HCT116 (cell line): ENCODE measurements at regions not wholly inside any gene's neighbourhood (a gene's known extent, or its start where the extent isn't known, plus 50 kb on each side); places are given as distances from the start of the nearest gene placed in this dataset.

Source experiments
- ATAC-seq: fragments of 200-7000 bp; cut with Tn5 transposase; 2 replicates; pipeline ENCODE4 v1.9.1; 2020; ENCODE audit warnings: mild to moderate bottlenecking, moderate library complexity
- BruUV-seq: library from RNA; stranded (reverse); fragments of 400-500 nt; replicated peaks from 2 replicates; lab custom pipeline; 2021; lab: Mats Ljungman, UMichigan
- CTCF ChIA-PET: fragments of 300-600 bp; sonication (Branson Sonifier 250); formaldehyde crosslinking; loops from one replicate; lab custom pipeline; 2021; ENCODE audit warnings: antibody characterized with exemption; lab: Charles Lee
- POLR2A ChIA-PET: fragments of 300-600, 350-600 bp; sonication (Branson Sonifier 250); formaldehyde crosslinking; loops from one replicate; lab custom pipeline; 2021; ENCODE audit warnings: antibody characterized with exemption; lab: Charles Lee
- RAD21 ChIA-PET, 2 experiments: fragments of 300-600 bp; sonication (Branson Sonifier 250); formaldehyde crosslinking; loops; one replicate each; lab custom pipeline; 2023; ENCODE audit warnings: low total read pairs in 2 of 2; ENCODE audit not compliant: uncharacterized antibody in 2 of 2, unreplicated experiment in 2 of 2, low non-redundant PET in 1 of 2; lab: Charles Lee
- DNase-seq: peaks from one replicate; pipeline ENCODE4 v3.0.0-alpha.2; 2010; ENCODE audit warnings: low read depth, low spot score
- H2AFZ ChIP-seq: fragments of 200-600 bp; shearing (Covaris generic), sonication (generic); 2 replicates; pipeline ENCODE4 v1.6.1; 2017; ENCODE audit warnings: low read depth, mixed run types, mixed read lengths, antibody characterized with exemption, low read length; ENCODE audit not compliant: poor library complexity, severe bottlenecking
- H3K27ac ChIP-seq: 2 replicates; pipeline ENCODE4 v1.5.1; 2012; ENCODE audit warnings: low read depth, low read length
- H3K27me3 ChIP-seq: fragments of 200-600 bp; sonication (generic); 2 replicates; pipeline ENCODE4 v1.6.1; 2016; ENCODE audit warnings: mixed run types, low read length, mixed read lengths; ENCODE audit not compliant: insufficient read depth
- H3K36me3 ChIP-seq, 2 experiments: fragments of 200-500 bp in 1 of 2; fragments of 200-600 bp in 1 of 2; sonication (Bioruptor generic) in 1 of 2; sonication (generic) in 1 of 2; 2 replicates each; pipeline versions ENCODE4 v1.5.1 to v1.6.1; 2014 to 2016; ENCODE audit warnings: low read length in 2 of 2, inconsistent platforms in 1 of 2, mixed read lengths in 1 of 2, mixed run types in 1 of 2; ENCODE audit not compliant: insufficient read depth in 2 of 2, control insufficient read depth in 1 of 2
- H3K4me1 ChIP-seq, 2 experiments: fragments of 200-600 bp in 1 of 2; sonication (generic) in 1 of 2; 2 replicates each; pipeline versions ENCODE4 v1.5.1 to v1.6.1; 2012 to 2017; ENCODE audit warnings: low read length in 2 of 2, inconsistent platforms in 1 of 2, mild to moderate bottlenecking in 1 of 2, mixed read lengths in 1 of 2, mixed run types in 1 of 2, moderate library complexity in 1 of 2; ENCODE audit not compliant: insufficient read depth in 2 of 2, control insufficient read depth in 1 of 2
- H3K4me2 ChIP-seq: fragments of 200-600 bp; sonication (generic); 2 replicates; pipeline ENCODE4 v1.6.1; 2017; ENCODE audit warnings: mixed run types, low read length, mixed read lengths
- H3K4me3 ChIP-seq, 2 experiments: fragments of 200-600 bp in 1 of 2; sonication (generic) in 1 of 2; replicated peaks in 1 of 2; 2 replicates each; pipeline ENCODE4 v1.5.1; 2011 to 2016; ENCODE audit warnings: low read length in 2 of 2, control low read depth in 1 of 2, low read depth in 1 of 2, mild to moderate bottlenecking in 1 of 2, mixed read lengths in 1 of 2, mixed run types in 1 of 2
- H3K79me2 ChIP-seq: fragments of 200-600 bp; sonication (generic); 2 replicates; pipeline ENCODE4 v1.6.1; 2017; ENCODE audit warnings: mild to moderate bottlenecking, mixed run types, low read length, moderate library complexity, mixed read lengths; ENCODE audit not compliant: insufficient read depth
- H3K9ac ChIP-seq: fragments of 200-600 bp; sonication (generic); 2 replicates; pipeline ENCODE4 v1.6.1; 2016; ENCODE audit warnings: low read length, mixed read lengths
- H3K9me2 ChIP-seq: fragments of 200-600 bp; sonication (generic), shearing (Covaris generic); 2 replicates; pipeline ENCODE4 v1.6.1; 2017; ENCODE audit warnings: mixed run types, mild to moderate bottlenecking, moderate library complexity; ENCODE audit not compliant: insufficient read depth
- H3K9me3 ChIP-seq, 2 experiments: fragments of 200-500 bp in 1 of 2; fragments of 200-600 bp in 1 of 2; sonication (Bioruptor generic) in 1 of 2; sonication (generic) in 1 of 2; 2 replicates each; pipeline ENCODE4 v1.6.1; 2014 to 2017; ENCODE audit warnings: low read length in 2 of 2, mixed read lengths in 2 of 2, inconsistent platforms in 1 of 2, low read depth in 1 of 2, mild to moderate bottlenecking in 1 of 2, mixed run types in 1 of 2, moderate library complexity in 1 of 2; ENCODE audit not compliant: control insufficient read depth in 1 of 2, insufficient read depth in 1 of 2
- H4K20me1 ChIP-seq: fragments of 200-600 bp; sonication (generic), shearing (Covaris generic); 2 replicates; pipeline ENCODE4 v1.6.1; 2017; ENCODE audit warnings: mixed run types, mild to moderate bottlenecking, moderate library complexity; ENCODE audit not compliant: insufficient read depth
- ATF3 ChIP-seq: IDR thresholded peaks from 2 replicates; pipeline ENCODE4 v1.6.1; 2012
- CBX3 ChIP-seq: IDR thresholded peaks from 2 replicates; pipeline ENCODE4 v1.6.1; 2012; ENCODE audit warnings: low read depth
- ELF1 ChIP-seq: IDR thresholded peaks from 2 replicates; pipeline ENCODE4 v1.6.1; 2012; ENCODE audit warnings: low read depth, borderline replicate concordance
- EZH2 ChIP-seq: fragments of 200-600 bp; sonication (generic); IDR thresholded peaks from 2 replicates; pipeline ENCODE4 v1.6.1; 2017; ENCODE audit warnings: antibody characterized with exemption, mixed run types
- EZH2phosphoT487 ChIP-seq: fragments of 200-600 bp; IDR thresholded peaks from 2 replicates; pipeline ENCODE4 v1.6.1; 2018; ENCODE audit warnings: antibody characterized with exemption, borderline replicate concordance
- POLR2A ChIP-seq: IDR thresholded peaks from 2 replicates; pipeline ENCODE4 v1.7.0; 2011; ENCODE audit warnings: borderline replicate concordance; ENCODE audit not compliant: insufficient read depth, insufficient read length; ENCODE audit errors: extremely low read depth
- POLR2AphosphoS5 ChIP-seq: IDR thresholded peaks from 2 replicates; pipeline ENCODE4 v1.6.1; 2011; ENCODE audit warnings: mild to moderate bottlenecking, low read depth, low read length, moderate library complexity
- ZFX ChIP-seq: fragments of 450-650 bp; IDR thresholded peaks from 2 replicates; pipeline ENCODE4 v1.6.1; 2017
- ZNF274 ChIP-seq: fragments of 200-500 bp; sonication (Bioruptor generic); IDR thresholded peaks from 2 replicates; pipeline ENCODE4 v1.6.1; 2014; ENCODE audit warnings: mild to moderate bottlenecking, low read depth, low read length, inconsistent platforms
- intact Hi-C: fragments of 100-400 bp; cut with micrococcal nuclease; formaldehyde crosslinking; loops from 2 replicates; pipeline ENCODE4 v1.10.0; 2022
- TF ChIP-seq, protein P1 (sequence below): IDR thresholded peaks from 2 replicates; pipeline ENCODE4 v1.6.1; 2011; ENCODE audit warnings: mild to moderate bottlenecking, low read length, moderate library complexity; ENCODE audit not compliant: insufficient replicate concordance; ENCODE audit errors: extremely low read depth
- TF ChIP-seq, protein P2 (sequence below): IDR thresholded peaks from 2 replicates; pipeline ENCODE4 v1.6.1; 2012

GRCh38 chr3:44003801-44004200 lies 237.9 kb upstream of the TOPAZ1 start:
- ChIA-PET POLR2A (no interaction called here), CTCF (no interaction called here), RAD21 (no interaction called here)
- no peaks in the 10 kb centered on the region for H3K79me2 ChIP-seq
- H3K4me2 ChIP-seq = no peak overlapping the region
- H3K9me2 ChIP-seq = no peaks in the 10 kb centered on the region
- H3K9ac ChIP-seq = no peak overlapping the region
- ATAC-seq = no peak
- no peak overlapping the region for H3K4me3 ChIP-seq
- no TSS peak for BruUV-seq
- H3K36me3 ChIP-seq = no peaks in the 10 kb centered on the region
- H2AFZ ChIP-seq = no peak overlapping the region
- DNase-seq = no peak
- peaks cover 26% of the 10 kb centered on the region; the same call in 1 of the 2 replicates for H3K27me3 ChIP-seq
- H3K4me1 ChIP-seq = peaks cover 0 to 8% of the 10 kb centered on the region in 2 experiments; a peak in 2 of 4 replicates
- H3K27ac ChIP-seq = no peak overlapping the region
- intact Hi-C loops = no loop called here
- H3K9me3 ChIP-seq = no peaks in the 10 kb centered on the region
- no peaks in the 10 kb centered on the region for H4K20me1 ChIP-seq
- TF ChIP-seq, protein P1, sequence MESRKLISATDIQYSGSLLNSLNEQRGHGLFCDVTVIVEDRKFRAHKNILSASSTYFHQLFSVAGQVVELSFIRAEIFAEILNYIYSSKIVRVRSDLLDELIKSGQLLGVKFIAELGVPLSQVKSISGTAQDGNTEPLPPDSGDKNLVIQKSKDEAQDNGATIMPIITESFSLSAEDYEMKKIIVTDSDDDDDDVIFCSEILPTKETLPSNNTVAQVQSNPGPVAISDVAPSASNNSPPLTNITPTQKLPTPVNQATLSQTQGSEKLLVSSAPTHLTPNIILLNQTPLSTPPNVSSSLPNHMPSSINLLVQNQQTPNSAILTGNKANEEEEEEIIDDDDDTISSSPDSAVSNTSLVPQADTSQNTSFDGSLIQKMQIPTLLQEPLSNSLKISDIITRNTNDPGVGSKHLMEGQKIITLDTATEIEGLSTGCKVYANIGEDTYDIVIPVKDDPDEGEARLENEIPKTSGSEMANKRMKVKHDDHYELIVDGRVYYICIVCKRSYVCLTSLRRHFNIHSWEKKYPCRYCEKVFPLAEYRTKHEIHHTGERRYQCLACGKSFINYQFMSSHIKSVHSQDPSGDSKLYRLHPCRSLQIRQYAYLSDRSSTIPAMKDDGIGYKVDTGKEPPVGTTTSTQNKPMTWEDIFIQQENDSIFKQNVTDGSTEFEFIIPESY = no peak
- TF ChIP-seq POLR2AphosphoS5 (no peak), EZH2phosphoT487 (no peak), ATF3 (no peak), ZNF274 (no peak), EZH2 (no peak), POLR2A (no peak), ZFX (no peak), ELF1 (no peak), CBX3 (no peak)
- TF ChIP-seq, protein P2, sequence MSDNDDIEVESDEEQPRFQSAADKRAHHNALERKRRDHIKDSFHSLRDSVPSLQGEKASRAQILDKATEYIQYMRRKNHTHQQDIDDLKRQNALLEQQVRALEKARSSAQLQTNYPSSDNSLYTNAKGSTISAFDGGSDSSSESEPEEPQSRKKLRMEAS = no peak
